K562 (cell line): ENCODE measurements at regions not wholly inside any gene's neighbourhood (a gene's known extent, or its start where the extent isn't known, plus 50 kb on each side); places are given as distances from the start of the nearest gene placed in this dataset.

Experiments
- ATAC-seq: fragments of 200-7000 bp; cut with Tn5 transposase; 3 replicates; pipeline ENCODE4 v1.9.1; 2020; ENCODE audit warnings: moderate library complexity
- BruUV-seq: library from RNA; stranded (reverse); fragments of 400-500 nt; replicated peaks from 2 replicates; lab custom pipeline; 2021; lab: Mats Ljungman, UMichigan
- CTCF ChIA-PET: fragments of 300-600 bp; formaldehyde crosslinking; extraction: SDS; loops from one replicate; lab custom pipeline; 2021; ENCODE audit warnings: low intra/inter-chr PET ratio; lab: Yijun Ruan, JAX
- POLR2A ChIA-PET: fragments of 300-600, 350-650 bp; sonication (Branson Sonifier 250); formaldehyde crosslinking; extraction: SDS; loops from one replicate; lab custom pipeline; 2021; ENCODE audit warnings: antibody characterized with exemption, inconsistent platforms; lab: Yijun Ruan, JAX
- DNase-seq, 4 experiments: peaks; one replicate each; pipeline versions ENCODE4 v3.0.0 to v3.0.0-alpha.2; 2011 to 2018; ENCODE audit warnings: low spot score in 3 of 4, mixed read lengths in 3 of 4; ENCODE audit errors: extremely low read depth in 1 of 4
- FAIRE-seq: peaks from 2 replicates; lab custom pipeline; 2011; peaks lifted over from hg19 to GRCh38; lab: Jason Lieb, UNC
- H2AFZ ChIP-seq: 2 replicates; pipeline ENCODE4 v1.6.0; 2011; ENCODE audit warnings: low read depth, low read length, control low read depth, inconsistent platforms
- H3K27ac ChIP-seq: fragments of 200-600 bp; 3 replicates; pipeline ENCODE4 v1.8.0; 2011; ENCODE audit warnings: low read depth, mild to moderate bottlenecking, control low read depth, inconsistent platforms, low read length, moderate library complexity, mixed read lengths; ENCODE audit errors: extremely low read depth
- H3K27me3 ChIP-seq, 2 experiments: fragments of 300-600 bp in 1 of 2; 2 replicates in 1 of 2; 3 replicates in 1 of 2; pipeline versions ENCODE4 v1.6.0 to v1.8.0; 2011; ENCODE audit warnings: inconsistent platforms in 2 of 2, low read length in 2 of 2, mild to moderate bottlenecking in 1 of 2, mixed read lengths in 1 of 2, moderate library complexity in 1 of 2; ENCODE audit not compliant: control insufficient read depth in 2 of 2, insufficient read depth in 2 of 2
- H3K36me3 ChIP-seq: fragments of 300-600 bp; 3 replicates; pipeline ENCODE4 v1.8.0; 2011; ENCODE audit warnings: mild to moderate bottlenecking, low read length, inconsistent platforms; ENCODE audit not compliant: control insufficient read depth, insufficient read depth
- H3K4me1 ChIP-seq, 2 experiments: fragments of 200-600 bp in 1 of 2; replicated peaks in 1 of 2; 2 replicates in 1 of 2; 3 replicates in 1 of 2; pipeline versions ENCODE4 v1.5.1 to v1.8.0; 2011; ENCODE audit warnings: inconsistent platforms in 2 of 2, low read length in 2 of 2, mild to moderate bottlenecking in 1 of 2, mixed read lengths in 1 of 2, moderate library complexity in 1 of 2; ENCODE audit not compliant: control insufficient read depth in 2 of 2, insufficient read depth in 2 of 2
- H3K4me2 ChIP-seq: 2 replicates; pipeline ENCODE4 v1.6.1; 2011; ENCODE audit warnings: low read length, control low read depth, inconsistent platforms, mixed read lengths; ENCODE audit not compliant: insufficient read depth
- H3K4me3 ChIP-seq: fragments of 200-600 bp; sonication (generic), shearing (Covaris generic); 2 replicates; pipeline ENCODE4 v1.5.1; 2016; ENCODE audit warnings: control low read depth, inconsistent platforms
- H3K79me2 ChIP-seq: fragments of 200-600 bp; 3 replicates; pipeline ENCODE4 v1.8.0; 2011; ENCODE audit warnings: low read length, inconsistent platforms; ENCODE audit not compliant: control insufficient read depth, insufficient read depth
- H3K9ac ChIP-seq, 2 experiments: 2 replicates each; pipeline versions ENCODE4 v1.6.0 to v1.6.1; 2011; ENCODE audit warnings: low read depth in 2 of 2, low read length in 2 of 2, control low read depth in 1 of 2, inconsistent platforms in 1 of 2, mild to moderate bottlenecking in 1 of 2, mixed read lengths in 1 of 2; ENCODE audit not compliant: insufficient read depth in 1 of 2
- H3K9me1 ChIP-seq: one replicate; pipeline ENCODE4 v1.6.0; 2011; ENCODE audit warnings: inconsistent platforms, mild to moderate bottlenecking, low read length, moderate library complexity; ENCODE audit not compliant: control insufficient read depth, insufficient read depth
- H3K9me3 ChIP-seq: replicated peaks from 2 replicates; pipeline ENCODE4 v1.5.1; 2011; ENCODE audit warnings: low read depth, low read length, inconsistent platforms; ENCODE audit not compliant: control insufficient read depth, insufficient read depth
- H4K20me1 ChIP-seq: replicated peaks from 2 replicates; pipeline ENCODE4 v1.6.1; 2011; ENCODE audit warnings: low read length, inconsistent platforms, mixed read lengths; ENCODE audit not compliant: control insufficient read depth, insufficient read depth
- ARHGAP35 ChIP-seq: fragments of 450-650 bp; IDR thresholded peaks from 2 replicates; pipeline ENCODE4 v1.6.1; 2018; ENCODE audit not compliant: partially characterized antibody
- ARID2 ChIP-seq: fragments of 450-650 bp; IDR thresholded peaks from 2 replicates; pipeline ENCODE4 v1.6.1; 2017; ENCODE audit warnings: antibody characterized with exemption, mild to moderate bottlenecking
- C11orf30 ChIP-seq: fragments of 450-650 bp; IDR thresholded peaks from 2 replicates; pipeline ENCODE4 v1.6.1; 2016; ENCODE audit warnings: low read depth, mild to moderate bottlenecking
- EHMT2 ChIP-seq: fragments of 450-650 bp; IDR thresholded peaks from 2 replicates; pipeline ENCODE4 v1.6.1; 2018; ENCODE audit warnings: antibody characterized with exemption
- MCM2 ChIP-seq: fragments of 450-650 bp; IDR thresholded peaks from 2 replicates; pipeline ENCODE4 v1.6.1; 2017; ENCODE audit warnings: low read depth, mild to moderate bottlenecking
- PCBP2 ChIP-seq: fragments of 200-400 bp; formaldehyde crosslinking; IDR thresholded peaks from 2 replicates; pipeline ENCODE4 v1.6.1; 2018; ENCODE audit warnings: low read length, low read depth, mild to moderate bottlenecking, moderate library complexity; ENCODE audit not compliant: poor library complexity, severe bottlenecking
- SRSF9 ChIP-seq: fragments of 200-400 bp; formaldehyde crosslinking; IDR thresholded peaks from 2 replicates; pipeline ENCODE4 v1.6.1; 2017; ENCODE audit warnings: low read depth, low read length, borderline replicate concordance
- TAF15 ChIP-seq: fragments of 200-400 bp; formaldehyde crosslinking; IDR thresholded peaks from 2 replicates; pipeline ENCODE4 v1.6.1; 2017; ENCODE audit warnings: mild to moderate bottlenecking, low read depth, low read length, moderate library complexity
- TCF7 ChIP-seq: sonication (generic); IDR thresholded peaks from 2 replicates; pipeline ENCODE4 v1.6.1; 2016; ENCODE audit warnings: antibody characterized with exemption, borderline replicate concordance
- TEAD4 ChIP-seq, 2 experiments: sonication (generic) in 1 of 2; formaldehyde crosslinking in 1 of 2; IDR thresholded peaks; 2 replicates each; pipeline versions ENCODE4 v1.6.1 to v1.8.0; 2012 to 2022; ENCODE audit warnings: borderline replicate concordance in 1 of 2, inconsistent platforms in 1 of 2, low read length in 1 of 2, mild to moderate bottlenecking in 1 of 2, missing genetic modification reagents in 1 of 2
- XRCC4 ChIP-seq: IDR thresholded peaks from one replicate; pipeline ENCODE4 v1.6.1; 2011; ENCODE audit not compliant: insufficient read depth, insufficient read length; ENCODE audit errors: extremely low read depth
- ZBTB5 ChIP-seq: fragments of 450-650 bp; IDR thresholded peaks from 2 replicates; pipeline ENCODE4 v1.6.1; 2017; ENCODE audit warnings: antibody characterized with exemption
- WGBS: fragments of 100-300 bp; shearing (Covaris generic); methylation state at CpG from one replicate; pipeline ENCODE4 v1.1.6; 2016; ENCODE audit warnings: low coverage, mixed read lengths; ENCODE audit not compliant: insufficient coverage; ENCODE audit errors: missing lambda C conversion rate; 5-methylcytosine and 5-hydroxymethylcytosine counted together
- in situ Hi-C: fragments of 300-500 bp; cut with MboI; formaldehyde crosslinking; loops from 4 replicates; pipeline ENCODE4 v1.15.0; 2018; ENCODE audit warnings: inconsistent platforms, mixed read lengths
- intact Hi-C: fragments of 100-400 bp; cut with micrococcal nuclease; formaldehyde crosslinking; loops from 2 replicates; pipeline ENCODE4 v1.14.2; 2022

GRCh38 chr11:81644239-81644840 is 1089.3 kb downstream of the FAM181B start (continued):
- no peak for TF ChIP-seq XRCC4
- TF ChIP-seq TEAD4 (IDR thresholded peaks at IDR 0.05; ENCODE audit: low read length) = no peak
- TF ChIP-seq TEAD4 (CRISPR knock-in tag; IDR thresholded peaks at IDR 0.05; ENCODE audit: borderline replicate concordance) = no peak
- TF ChIP-seq C11orf30 = no peak

GRCh38 chr11:81634483-81634882 is 1099.2 kb downstream of the FAM181B start:
- in situ Hi-C loops (no loop called here), intact Hi-C loops (no loop called here)
- Histone ChIP-seq H3K36me3 (no peaks in the 10 kb centered on the region), H3K79me2 (no peaks in the 10 kb centered on the region), H3K27ac (no peak overlapping the region), H2AFZ (no peak overlapping the region), H3K9me1 (no peaks in the 10 kb centered on the region), H3K4me1 (no peaks in the 10 kb centered on the region), H3K9ac (no peak overlapping the region), H3K4me3 (no peak overlapping the region), H3K27me3 (no peaks in the 10 kb centered on the region), H3K9me3 (no peaks in the 10 kb centered on the region), H3K4me2 (no peak overlapping the region), H4K20me1 (no peaks in the 10 kb centered on the region)
- 4% methylated on average over 7 of the region's 7 CpGs for WGBS
- POLR2A ChIA-PET = no interaction called here
- CTCF ChIA-PET = no interaction called here
- no peak for DNase-seq
- no TSS peak for BruUV-seq
- no peak for FAIRE-seq
- ATAC-seq = no peak
- TF ChIP-seq EHMT2 (no peak), TCF7 (no peak), XRCC4 (no peak), PCBP2 (no peak), MCM2 (no peak), TAF15 (no peak), SRSF9 (no peak), ZBTB5 (no peak), ARHGAP35 (no peak), ARID2 (no peak)
